ENCODE measurements at regions not wholly inside any gene's neighbourhood (a gene's known extent, or its start where the extent isn't known, plus 50 kb on each side); places are given as distances from the start of the nearest gene placed in this dataset.

DNA sequence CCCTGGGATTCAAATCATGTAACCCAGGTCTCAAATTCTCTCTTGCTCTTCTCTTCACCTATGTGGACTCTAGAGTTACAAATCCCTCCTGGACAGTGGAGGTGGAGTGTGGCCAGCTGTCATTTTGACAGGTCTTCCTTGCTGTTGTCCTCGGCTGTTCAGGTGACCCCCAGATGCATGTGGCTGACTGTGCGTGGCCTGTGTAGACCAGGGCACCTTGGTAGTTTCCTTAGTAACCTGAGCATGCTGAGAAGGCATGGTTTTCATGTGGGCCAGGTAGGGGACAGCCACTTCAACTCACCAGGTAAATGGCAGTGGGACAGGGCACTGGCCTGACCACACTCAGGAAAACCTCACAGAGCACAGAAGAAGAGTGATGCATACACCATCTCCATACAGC lies 155.0 kb upstream of the TSHZ3 start:
- TF ChIP-seq POLR2A (IDR thresholded peaks at IDR 0.05), result no peak
- no peak for TF ChIP-seq POLR2AphosphoS5 (IDR thresholded peaks at IDR 0.05)
- TF ChIP-seq, protein P1, sequence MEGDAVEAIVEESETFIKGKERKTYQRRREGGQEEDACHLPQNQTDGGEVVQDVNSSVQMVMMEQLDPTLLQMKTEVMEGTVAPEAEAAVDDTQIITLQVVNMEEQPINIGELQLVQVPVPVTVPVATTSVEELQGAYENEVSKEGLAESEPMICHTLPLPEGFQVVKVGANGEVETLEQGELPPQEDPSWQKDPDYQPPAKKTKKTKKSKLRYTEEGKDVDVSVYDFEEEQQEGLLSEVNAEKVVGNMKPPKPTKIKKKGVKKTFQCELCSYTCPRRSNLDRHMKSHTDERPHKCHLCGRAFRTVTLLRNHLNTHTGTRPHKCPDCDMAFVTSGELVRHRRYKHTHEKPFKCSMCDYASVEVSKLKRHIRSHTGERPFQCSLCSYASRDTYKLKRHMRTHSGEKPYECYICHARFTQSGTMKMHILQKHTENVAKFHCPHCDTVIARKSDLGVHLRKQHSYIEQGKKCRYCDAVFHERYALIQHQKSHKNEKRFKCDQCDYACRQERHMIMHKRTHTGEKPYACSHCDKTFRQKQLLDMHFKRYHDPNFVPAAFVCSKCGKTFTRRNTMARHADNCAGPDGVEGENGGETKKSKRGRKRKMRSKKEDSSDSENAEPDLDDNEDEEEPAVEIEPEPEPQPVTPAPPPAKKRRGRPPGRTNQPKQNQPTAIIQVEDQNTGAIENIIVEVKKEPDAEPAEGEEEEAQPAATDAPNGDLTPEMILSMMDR (IDR thresholded peaks at IDR 0.05), result no peak

Data from transverse colon (tissue), 4 donors.